ENCODE measurements at regions not wholly inside any gene's neighbourhood (a gene's known extent, or its start where the extent isn't known, plus 50 kb on each side); places are given as distances from the start of the nearest gene placed in this dataset.

- TF ChIP-seq NR2C2 (CRISPR knock-in tag; IDR thresholded peaks at IDR 0.05; ENCODE audit: borderline replicate concordance): no peak
- TF ChIP-seq CC2D1A (CRISPR knock-in tag; IDR thresholded peaks at IDR 0.05): no peak
- no peak for TF ChIP-seq USF2 (IDR thresholded peaks at IDR 0.05; ENCODE audit: low read depth, low read length)
- no peak for TF ChIP-seq USF2 (CRISPR knock-in tag; IDR thresholded peaks at IDR 0.05; ENCODE audit: borderline replicate concordance)
- TF ChIP-seq TBX2 (CRISPR knock-in tag; IDR thresholded peaks at IDR 0.05; ENCODE audit: borderline replicate concordance): no peak
- TF ChIP-seq CTCF (CRISPR knock-in tag; IDR thresholded peaks at IDR 0.05): no peak
- no peak for TF ChIP-seq SRF (IDR thresholded peaks at IDR 0.05; ENCODE audit: low read depth, low read length)
- TF ChIP-seq, protein P1, sequence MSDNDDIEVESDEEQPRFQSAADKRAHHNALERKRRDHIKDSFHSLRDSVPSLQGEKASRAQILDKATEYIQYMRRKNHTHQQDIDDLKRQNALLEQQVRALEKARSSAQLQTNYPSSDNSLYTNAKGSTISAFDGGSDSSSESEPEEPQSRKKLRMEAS (IDR thresholded peaks at IDR 0.05): no peak
- no peak for TF ChIP-seq ZBTB40 (IDR thresholded peaks at IDR 0.05)
- no peak for TF ChIP-seq ZBTB40 (CRISPR knock-in tag; IDR thresholded peaks at IDR 0.05)
- no peak for TF ChIP-seq ZMYM2 (CRISPR knock-in tag; IDR thresholded peaks at IDR 0.05)
- TF ChIP-seq ZNF234 (CRISPR knock-in tag; conservative IDR thresholded peaks at IDR 0.05): no peak
- no peak for TF ChIP-seq ZHX1 (CRISPR knock-in tag; IDR thresholded peaks at IDR 0.05; ENCODE audit: low read depth)
- no peak for TF ChIP-seq U2AF2 (IDR thresholded peaks at IDR 0.05; ENCODE audit: low read depth, low read length)
Observed at GRCh38 chrX:82998163-82998562, 509.9 kb upstream of the POU3F4 start.
